DMS 273 (cell line): ENCODE measurements at regions not wholly inside any gene's neighbourhood (a gene's known extent, or its start where the extent isn't known, plus 50 kb on each side); places are given as distances from the start of the nearest gene placed in this dataset.
A peak's percentile ranks its signal among the peaks of the same experiment; 100 is the strongest.

ENCODE experiments used
- DNase-seq: peaks from one replicate; lab custom pipeline; 2025; ENCODE audit not compliant: unreplicated experiment; lab: John Stamatoyannopoulos, UW

- DNase-seq: no peak
Observed at GRCh38 chr7:21200503-21200902, 227.4 kb upstream of the SP4 start.

GRCh38 chr7:21214657-21215056, 213.2 kb upstream of the SP4 start:
- no peak for DNase-seq

GRCh38 chr7:21215307-21215706, 212.6 kb upstream of the SP4 start:
- no peak for DNase-seq

GRCh38 chr7:21217365-21217764, 210.5 kb upstream of the SP4 start:
- DNase-seq: no peak

GRCh38 chr7:21218155-21218554, 209.7 kb upstream of the SP4 start:
- no peak for DNase-seq

- no peak for DNase-seq
Observed at GRCh38 chr7:21221130-21221529, 206.8 kb upstream of the SP4 start.

- no peak for DNase-seq
Observed at GRCh38 chr7:21238400-21239116, 189.3 kb upstream of the SP4 start.

- no peak for DNase-seq
Observed at GRCh38 chr7:21243265-21243664, 184.6 kb upstream of the SP4 start.

GRCh38 chr7:21251151-21251800, 176.6 kb upstream of the SP4 start:
- no peak for DNase-seq

- DNase-seq: peak; percentile 84
Observed at GRCh38 chr7:21253740-21254687, 173.9 kb upstream of the SP4 start.

- peak; percentile 69 for DNase-seq
Observed at GRCh38 chr7:21256310-21256877, 171.5 kb upstream of the SP4 start.

- DNase-seq: no peak
Observed at GRCh38 chr7:21260939-21261338, 166.9 kb upstream of the SP4 start.

- peak; percentile 65 for DNase-seq
Observed at GRCh38 chr7:21261627-21262594, 166.0 kb upstream of the SP4 start.

GRCh38 chr7:21269021-21269420, 158.9 kb upstream of the SP4 start:
- no peak for DNase-seq

- no peak for DNase-seq
Observed at GRCh38 chr7:21276471-21277035, 151.3 kb upstream of the SP4 start.

- DNase-seq: no peak
Observed at GRCh38 chr7:21278944-21279343, 148.9 kb upstream of the SP4 start.

- DNase-seq: no peak
Observed at GRCh38 chr7:21281193-21281592, 146.7 kb upstream of the SP4 start.

- DNase-seq: peak; percentile 11
Observed at GRCh38 chr7:21293771-21294170, 134.1 kb upstream of the SP4 start.

- no peak for DNase-seq
Observed at GRCh38 chr7:21299766-21300165, 128.1 kb upstream of the SP4 start.

- DNase-seq: peak; percentile 24
Observed at GRCh38 chr7:21300692-21301091, 127.2 kb upstream of the SP4 start.
